Keratinocyte (primary cell): ENCODE measurements at regions not wholly inside any gene's neighbourhood (a gene's known extent, or its start where the extent isn't known, plus 50 kb on each side); places are given as distances from the start of the nearest gene placed in this dataset.

Source experiments
- CTCF ChIP-seq, 3 experiments: IDR thresholded peaks in 1 of 3; conservative IDR thresholded peaks in 1 of 3; optimal IDR thresholded peaks in 1 of 3; 2 replicates in 2 of 3; 3 replicates in 1 of 3; pipeline versions ENCODE3 to v1.5.1; 2011; ENCODE audit warnings: low read length in 3 of 3, mild to moderate bottlenecking in 3 of 3, moderate library complexity in 2 of 3, control low read depth in 1 of 3, inconsistent platforms in 1 of 3; ENCODE audit not compliant: insufficient read depth in 2 of 3; ENCODE audit errors: extremely low read depth in 1 of 3
- EZH2 ChIP-seq: IDR thresholded peaks from one replicate; pipeline ENCODE4 v1.6.1; 2012; ENCODE audit warnings: inconsistent platforms, mild to moderate bottlenecking, low read length, moderate library complexity

GRCh38 chr6:144731229-144731628 is 446.1 kb downstream of the UTRN start:
- no peak for TF ChIP-seq CTCF (optimal IDR thresholded peaks at IDR 0.05 in 1 of 3, IDR thresholded peaks at IDR 0.05 in 1 of 3, conservative IDR thresholded peaks at IDR 0.05 in 1 of 3; ENCODE audit: extremely low read depth in 1 of 3, insufficient read depth in 2 of 3, low read length in 3 of 3)
- TF ChIP-seq EZH2: no peak
